LNCaP clone FGC (cell line): ENCODE measurements at regions not wholly inside any gene's neighbourhood (a gene's known extent, or its start where the extent isn't known, plus 50 kb on each side); places are given as distances from the start of the nearest gene placed in this dataset.

Experiments
- DNase-seq: peaks from one replicate; pipeline ENCODE4 v3.0.0-alpha.2; 2011; ENCODE audit warnings: low read depth
- H3K4me3 ChIP-seq: 2 replicates; pipeline ENCODE4 v1.5.1; 2011; ENCODE audit warnings: mild to moderate bottlenecking, low read depth, low read length, control low read depth
- CTCF ChIP-seq: IDR thresholded peaks from 2 replicates; pipeline ENCODE4 v1.5.1; 2012; ENCODE audit warnings: mild to moderate bottlenecking; ENCODE audit not compliant: control insufficient read depth, insufficient read depth; ENCODE audit errors: extremely low read depth

DNA sequence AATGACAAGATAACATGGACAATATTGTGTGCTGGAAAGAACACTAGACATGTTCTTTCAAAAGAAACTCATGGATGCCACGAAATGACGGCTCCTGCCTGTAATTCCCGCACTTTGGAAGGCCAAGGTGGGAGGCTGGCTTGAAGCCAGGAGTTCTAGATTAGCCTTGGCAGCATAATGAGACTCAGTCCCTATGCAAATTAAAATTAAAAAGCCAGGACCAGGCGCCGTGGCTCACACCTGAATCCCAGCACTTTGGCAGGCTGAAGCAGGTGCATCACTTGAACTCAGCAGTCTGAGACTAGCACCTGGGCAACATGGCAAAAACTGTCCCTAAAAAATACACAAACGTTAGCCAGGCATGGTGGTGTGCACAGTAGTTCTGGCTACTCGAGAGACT, 814.2 kb downstream of the BRINP1 start:
- no peak for DNase-seq
- TF ChIP-seq CTCF: no peak
- no peak overlapping the region for H3K4me3 ChIP-seq

- no peak overlapping the region for H3K4me3 ChIP-seq
- TF ChIP-seq CTCF: no peak
- DNase-seq: no peak
Measured at GRCh38 chr9:118558026-118558425, 811.2 kb downstream of the BRINP1 start.

DNA sequence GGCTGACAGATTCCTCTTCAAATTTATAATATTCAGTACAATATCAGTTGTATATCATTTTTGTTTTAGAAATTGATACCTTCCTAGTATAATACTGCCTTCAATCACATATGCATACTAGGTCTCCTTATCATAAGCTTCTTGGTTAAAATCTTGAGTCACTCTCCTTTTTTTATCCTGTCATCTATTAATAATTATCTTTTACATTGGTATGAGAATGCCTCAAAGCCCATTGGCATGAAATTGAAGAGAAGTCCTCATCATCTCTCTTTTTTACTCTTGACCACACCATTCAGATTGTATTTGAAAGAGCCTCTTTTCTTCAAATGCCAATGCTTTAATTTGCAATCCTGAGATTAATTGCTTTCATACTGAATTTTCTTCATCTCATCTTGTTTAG, 810.3 kb downstream of the BRINP1 start:
- TF ChIP-seq CTCF: no peak

GRCh38 chr9:118561051-118561450, 808.2 kb downstream of the BRINP1 start:
- no peak for TF ChIP-seq CTCF
- H3K4me3 ChIP-seq: no peak overlapping the region
- no peak for DNase-seq

More for the DNA sequence above, 810.3 kb downstream of the BRINP1 start:
- DNase-seq: no peak
- H3K4me3 ChIP-seq: no peak overlapping the region

DNA sequence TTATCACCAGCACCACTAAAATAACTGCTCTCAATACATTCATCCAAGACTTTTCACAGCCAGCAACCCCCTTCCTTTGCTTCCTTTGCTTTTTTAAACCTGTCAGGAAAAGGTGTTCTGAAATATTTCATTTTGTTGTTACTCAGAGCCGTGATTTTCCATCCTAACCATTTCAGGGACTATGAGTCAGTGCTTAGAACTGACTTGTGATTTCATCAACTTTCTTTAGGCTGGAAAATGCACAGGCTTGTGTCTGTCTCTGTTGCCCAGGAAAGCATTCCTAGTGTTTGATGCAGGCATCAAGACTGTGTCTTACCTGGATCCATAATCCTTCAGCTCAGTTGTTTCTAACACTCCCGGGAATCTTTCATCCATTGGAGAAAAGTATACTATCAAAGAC, 805.6 kb downstream of the BRINP1 start:
- DNase-seq: no peak
- TF ChIP-seq CTCF: no peak
- H3K4me3 ChIP-seq: no peak overlapping the region

DNA sequence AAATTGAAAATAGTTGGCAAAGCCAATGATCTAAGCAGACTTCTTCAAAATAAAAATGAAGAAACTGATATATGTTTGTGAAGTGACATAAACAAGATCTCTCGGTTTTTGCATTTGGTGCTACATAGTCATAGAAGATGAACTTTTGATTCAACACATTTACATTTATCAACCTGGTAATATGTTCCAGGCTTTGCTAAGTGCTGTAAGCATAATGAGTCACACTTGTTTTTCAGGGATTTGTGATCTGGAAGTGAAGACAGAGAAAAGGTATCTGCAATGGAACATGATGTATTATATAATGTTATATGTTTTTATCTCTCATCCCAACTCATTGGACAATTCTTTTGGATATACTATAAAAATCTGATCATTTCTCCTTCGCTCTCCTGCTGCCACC, 801.4 kb downstream of the BRINP1 start:
- H3K4me3 ChIP-seq: no peak overlapping the region
- TF ChIP-seq CTCF: no peak
- no peak for DNase-seq

DNA sequence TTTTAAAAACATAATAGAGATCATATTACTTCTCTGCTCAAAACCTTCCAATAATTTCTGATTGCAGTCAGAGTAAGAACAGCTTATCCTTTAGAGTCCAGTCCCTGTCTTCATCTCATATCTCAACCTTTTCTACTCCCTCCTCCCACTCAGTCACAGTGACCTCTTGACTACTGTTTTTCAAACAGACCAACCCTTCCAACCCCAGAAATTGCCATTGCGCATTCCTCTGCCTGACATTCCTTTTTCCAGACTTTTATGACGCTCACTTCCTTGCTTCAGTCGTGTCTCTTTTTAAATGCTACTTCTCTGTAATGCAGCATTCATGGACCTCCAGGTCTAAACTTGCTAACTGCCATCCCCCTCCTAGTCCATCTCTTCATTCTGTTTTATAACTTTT, 800.5 kb downstream of the BRINP1 start:
- H3K4me3 ChIP-seq: no peak overlapping the region
- TF ChIP-seq CTCF: no peak
- DNase-seq: no peak
